Breast epithelium (tissue), 4 donors: ENCODE measurements at regions not wholly inside any gene's neighbourhood (a gene's known extent, or its start where the extent isn't known, plus 50 kb on each side); places are given as distances from the start of the nearest gene placed in this dataset.
"Not testable (repeated sequence)": the region's sequence is repeated elsewhere in the genome, so short reads cannot be mapped to it uniquely, and the experiment has no call there.

ENCODE experiments used
- DNase-seq, 2 donors: peaks; one replicate each; pipeline ENCODE4 v3.0.0-alpha.2; 2019; ENCODE audit warnings: low spot score in 2 of 2
- H3K27ac ChIP-seq, 2 donors: fragments of 200-600 bp; sonication (generic) in 1 of 2; one replicate each; pipeline ENCODE4 v1.5.1; 2016 to 2019; ENCODE audit warnings: mild to moderate bottlenecking in 1 of 2
- H3K27me3 ChIP-seq, 2 donors: fragments of 200-600 bp; sonication (generic) in 1 of 2; one replicate each; pipeline versions ENCODE4 v1.5.1 to v1.6.0; 2017 to 2019; ENCODE audit warnings: control low read depth in 1 of 2, mild to moderate bottlenecking in 1 of 2
- H3K36me3 ChIP-seq: fragments of 200-600 bp; one replicate; pipeline ENCODE4 v1.5.1; 2019
- H3K4me1 ChIP-seq, 2 donors: fragments of 200-600 bp; sonication (generic); one replicate each; pipeline ENCODE4 v1.5.1; 2016 to 2019; ENCODE audit warnings: control low read depth in 1 of 2
- H3K4me3 ChIP-seq, 3 donors: fragments of 200-600 bp; sonication (generic); 1 replicate in 2 of 3; 2 replicates in 1 of 3; pipeline ENCODE4 v1.5.1; 2016 to 2019; ENCODE audit warnings: mild to moderate bottlenecking in 3 of 3, moderate library complexity in 2 of 3
- H3K9me3 ChIP-seq, 2 donors: fragments of 200-600 bp; sonication (generic) in 1 of 2; one replicate each; pipeline ENCODE4 v1.5.1; 2016 to 2019; ENCODE audit warnings: control low read depth in 1 of 2
- CTCF ChIP-seq, 3 donors: fragments of 450-650 bp; IDR thresholded peaks; one replicate each; pipeline ENCODE4 v1.5.1; 2016 to 2017; ENCODE audit warnings: antibody characterized with exemption in 3 of 3, mild to moderate bottlenecking in 3 of 3, moderate library complexity in 3 of 3
- POLR2A ChIP-seq: fragments of 450-650 bp; IDR thresholded peaks from one replicate; pipeline ENCODE4 v1.6.1; 2016; ENCODE audit warnings: antibody characterized with exemption, mild to moderate bottlenecking, moderate library complexity
- POLR2AphosphoS5 ChIP-seq, 3 donors: sonication (generic); formaldehyde crosslinking; IDR thresholded peaks; one replicate each; pipeline ENCODE4 v1.6.1; 2017; ENCODE audit warnings: antibody characterized with exemption in 3 of 3
- intact Hi-C: fragments of 100-400 bp; cut with DNase I; formaldehyde crosslinking; loops from one replicate; pipeline ENCODE4 v1.15.1; 2023; ENCODE audit warnings: low total_unique reads

DNA sequence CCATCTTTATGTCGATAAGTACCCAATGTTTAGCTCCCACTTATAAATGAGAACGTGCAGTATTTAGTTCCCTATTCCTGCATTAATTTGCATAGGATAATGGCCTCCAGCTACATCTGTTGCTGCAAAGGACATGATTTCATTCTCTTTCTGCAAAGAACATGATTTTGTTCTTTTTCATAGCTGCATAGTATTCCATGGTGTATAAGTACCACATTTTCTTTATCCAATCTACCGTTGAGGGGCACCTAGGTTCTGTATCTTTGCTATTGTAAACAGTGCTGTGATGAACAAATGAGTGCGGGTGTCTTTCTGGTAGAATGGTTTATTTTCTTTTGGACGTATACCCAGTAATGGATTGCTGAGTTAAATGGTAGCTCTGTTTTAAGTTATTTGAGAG is 63.0 kb downstream of the HLX start:
- intact Hi-C loops: no loop called here
- Histone ChIP-seq H3K4me1 (no peaks in the 10 kb centered on the region), H3K36me3 (no peaks in the 10 kb centered on the region), H3K27me3 (no peaks in the 10 kb centered on the region), H3K27ac (no peak overlapping the region), H3K4me3 (no peak overlapping the region), H3K9me3 (no peaks in the 10 kb centered on the region)
- DNase-seq: no peak
- TF ChIP-seq POLR2AphosphoS5 (IDR thresholded peaks at IDR 0.05): no peak
- no peak for TF ChIP-seq POLR2A
- no peak for TF ChIP-seq CTCF (IDR thresholded peaks at IDR 0.05)

DNA sequence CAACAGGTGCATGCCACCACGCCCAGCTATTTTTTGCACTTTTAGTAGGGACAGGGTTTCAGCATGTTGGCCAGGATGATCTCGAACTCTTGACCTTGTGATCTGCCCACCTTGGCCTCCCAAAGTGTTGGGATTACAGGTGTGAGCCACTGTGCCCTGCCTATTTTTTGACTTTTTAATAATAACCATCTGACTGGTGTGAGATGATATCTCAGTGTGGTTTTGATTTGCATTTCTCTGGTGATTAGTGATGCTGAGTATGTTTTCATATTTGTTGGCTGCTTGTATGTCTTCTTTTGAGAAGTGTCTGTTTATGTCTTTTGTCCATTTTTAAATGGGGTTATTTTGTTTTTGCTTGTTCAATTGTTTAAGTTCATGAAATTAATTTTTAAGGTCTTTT is 63.7 kb downstream of the HLX start:
- H3K27ac ChIP-seq, H3K27me3 ChIP-seq, H3K36me3 ChIP-seq, H3K4me1 ChIP-seq, H3K4me3 ChIP-seq, DNase-seq, intact Hi-C loops, H3K9me3 ChIP-seq: not testable (repeated sequence)

GRCh38 chr1:220943319-220943996 is 64.2 kb downstream of the HLX start:
- no peaks in the 10 kb centered on the region for H3K4me1 ChIP-seq
- intact Hi-C loops: no loop called here
- H3K9me3 ChIP-seq: no peaks in the 10 kb centered on the region
- TF ChIP-seq CTCF (IDR thresholded peaks at IDR 0.05) (no peak), POLR2AphosphoS5 (IDR thresholded peaks at IDR 0.05) (no peak), POLR2A (no peak)
- no peak overlapping the region for H3K4me3 ChIP-seq
- H3K27me3 ChIP-seq: no peaks in the 10 kb centered on the region
- no peaks in the 10 kb centered on the region for H3K36me3 ChIP-seq
- H3K27ac ChIP-seq: no peak overlapping the region
- no peak for DNase-seq

DNA sequence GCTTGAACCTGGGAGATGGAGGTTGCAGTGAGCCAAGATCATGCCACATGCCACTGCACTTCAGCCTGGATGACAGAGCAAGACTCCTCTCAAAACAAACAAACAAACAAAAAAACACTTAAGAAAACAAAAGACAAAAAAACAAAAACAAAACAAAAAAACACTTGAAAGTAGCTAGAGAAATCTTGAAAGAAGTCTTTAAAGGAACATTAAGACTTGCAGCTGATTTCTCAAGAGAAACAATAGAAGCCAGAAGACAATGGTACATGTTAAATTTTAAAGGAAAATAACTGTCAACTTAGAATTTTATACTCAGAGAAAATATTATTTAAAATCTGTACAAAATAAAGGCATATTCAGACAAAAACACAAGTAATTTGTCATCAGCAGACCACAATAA is 71.3 kb downstream of the HLX start:
- no peaks in the 10 kb centered on the region for H3K36me3 ChIP-seq
- no peak for DNase-seq
- H3K4me3 ChIP-seq: no peak overlapping the region
- no peaks in the 10 kb centered on the region for H3K27me3 ChIP-seq
- TF ChIP-seq CTCF (IDR thresholded peaks at IDR 0.05): no peak
- intact Hi-C loops: no loop called here
- peaks cover 5 to 13% of the 10 kb centered on the region in 2 donors for H3K9me3 ChIP-seq
- no peak overlapping the region for H3K27ac ChIP-seq
- H3K4me1 ChIP-seq: no peaks in the 10 kb centered on the region

DNA sequence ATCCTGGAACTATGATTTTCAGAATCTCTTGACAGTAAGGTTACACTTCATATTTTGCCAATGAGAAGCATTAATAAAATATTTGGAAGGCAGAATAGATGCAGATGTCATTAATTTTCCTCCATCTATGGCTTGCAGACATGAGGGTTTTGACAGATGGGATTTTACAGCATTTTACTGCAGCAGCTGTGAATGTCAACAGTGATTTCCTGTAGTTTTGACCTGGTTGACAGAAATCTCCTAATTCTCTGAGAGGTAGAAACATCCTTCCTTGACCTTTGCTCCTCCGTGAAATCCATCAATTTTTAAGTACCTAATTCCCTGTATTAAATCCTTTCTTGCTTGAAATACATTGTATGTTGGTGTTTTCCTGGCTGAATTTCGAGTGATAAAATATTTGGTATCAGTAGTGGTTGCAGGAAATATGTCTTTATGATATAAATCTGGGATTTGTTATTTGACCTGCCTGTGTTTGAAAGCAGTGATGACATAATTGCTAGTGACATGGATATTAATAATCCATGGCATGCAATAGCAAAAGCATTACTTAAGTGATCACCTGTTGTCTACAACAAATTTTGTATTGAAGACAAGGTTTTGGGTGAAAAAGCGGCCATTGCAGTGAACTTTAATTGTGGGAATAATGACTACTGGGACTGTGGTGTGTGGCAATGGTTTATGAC is 73.9 kb downstream of the HLX start:
- Histone ChIP-seq H3K27me3 (no peaks in the 10 kb centered on the region), H3K4me3 (no peak overlapping the region), H3K9me3 (peaks cover 5 to 13% of the 10 kb centered on the region in 2 donors), H3K4me1 (no peaks in the 10 kb centered on the region), H3K27ac (no peak overlapping the region), H3K36me3 (no peaks in the 10 kb centered on the region)
- TF ChIP-seq POLR2A: no peak
- intact Hi-C loops: no loop called here
- DNase-seq: no peak

- no peak for DNase-seq
- no peaks in the 10 kb centered on the region for H3K27me3 ChIP-seq
- H3K4me3 ChIP-seq: no peak overlapping the region
- H3K36me3 ChIP-seq: no peaks in the 10 kb centered on the region
- H3K4me1 ChIP-seq: no peaks in the 10 kb centered on the region
- no peak for TF ChIP-seq POLR2AphosphoS5 (IDR thresholded peaks at IDR 0.05)
- no peak for TF ChIP-seq POLR2A
- TF ChIP-seq CTCF (IDR thresholded peaks at IDR 0.05): no peak
- peaks cover 5 to 13% of the 10 kb centered on the region in 2 donors for H3K9me3 ChIP-seq
- intact Hi-C loops: no loop called here
- no peak overlapping the region for H3K27ac ChIP-seq
These were observed 75.3 kb downstream of the HLX start for GRCh38 chr1:220954321-220955075.
